NCI-H2196 (cell line): ENCODE measurements at regions not wholly inside any gene's neighbourhood (a gene's known extent, or its start where the extent isn't known, plus 50 kb on each side); places are given as distances from the start of the nearest gene placed in this dataset.

ENCODE experiments used
- DNase-seq: peaks from one replicate; lab custom pipeline; 2025; ENCODE audit not compliant: unreplicated experiment; lab: John Stamatoyannopoulos, UW

- no peak for DNase-seq
These were observed 53.5 kb upstream of the DIO3 start for GRCh38 chr14:101507836-101508150.

GRCh38 chr14:101508196-101508947, 52.9 kb upstream of the DIO3 start:
- no peak for DNase-seq

DNA sequence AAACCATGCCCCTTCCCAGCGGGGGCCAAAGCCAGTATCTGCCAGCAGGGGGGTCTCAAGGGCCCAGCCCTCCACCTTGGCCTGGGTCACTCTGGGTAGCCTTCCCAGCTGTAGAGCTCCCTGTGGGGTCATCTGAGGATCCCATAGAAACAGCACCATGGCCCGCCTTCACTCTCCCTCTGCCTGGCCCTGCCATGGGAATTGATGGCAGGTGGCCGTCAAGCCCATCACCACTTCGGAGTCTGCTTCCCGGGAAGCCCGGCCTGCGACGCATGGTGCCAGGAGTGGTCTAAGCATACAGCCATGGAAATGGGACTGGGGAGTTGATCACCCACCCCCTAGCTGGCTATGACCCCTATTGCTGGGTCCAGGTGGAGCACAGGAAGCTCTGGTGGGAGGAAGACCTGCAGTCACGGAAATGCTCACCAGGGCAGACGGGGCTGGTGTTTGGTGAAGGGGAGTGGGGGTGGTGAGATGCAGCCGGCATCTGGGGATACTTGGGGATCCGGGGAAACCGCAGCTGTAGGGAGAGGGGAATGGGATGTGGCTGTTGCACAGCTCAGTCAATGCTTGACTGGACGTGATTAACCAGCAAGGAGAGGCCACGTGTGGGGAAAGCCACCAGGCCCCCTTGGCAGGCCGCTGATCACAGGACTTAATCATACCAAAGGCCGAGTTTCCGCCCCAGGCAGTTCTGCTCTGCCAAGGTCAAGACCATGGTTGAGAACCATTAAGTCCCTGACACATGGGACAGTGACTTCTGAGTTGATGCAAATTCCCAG, 52.2 kb upstream of the DIO3 start:
- no peak for DNase-seq

- no peak for DNase-seq
These were observed 51.4 kb upstream of the DIO3 start for GRCh38 chr14:101509730-101510371.

DNA sequence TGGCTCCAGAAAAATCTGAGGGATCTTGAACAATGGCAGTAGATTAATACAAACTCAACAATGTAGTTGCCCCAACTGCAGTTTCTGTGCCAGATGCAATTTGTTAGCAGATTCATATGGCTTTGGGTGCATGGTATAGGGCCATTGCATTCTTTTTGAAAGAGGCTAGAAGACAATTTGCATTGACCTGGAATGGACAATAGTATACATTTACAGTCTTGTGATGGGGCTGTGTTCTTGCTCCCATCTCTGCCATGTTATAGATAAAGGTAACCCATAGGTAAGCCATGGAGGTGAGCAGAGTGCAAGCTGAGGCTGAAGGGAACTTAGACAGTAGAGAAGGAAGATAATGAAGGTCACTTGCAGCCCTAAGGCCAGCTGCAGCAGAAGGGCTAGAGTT, 50.1 kb upstream of the DIO3 start:
- no peak for DNase-seq
